ENCODE measurements at regions not wholly inside any gene's neighbourhood (a gene's known extent, or its start where the extent isn't known, plus 50 kb on each side); places are given as distances from the start of the nearest gene placed in this dataset.

DNA sequence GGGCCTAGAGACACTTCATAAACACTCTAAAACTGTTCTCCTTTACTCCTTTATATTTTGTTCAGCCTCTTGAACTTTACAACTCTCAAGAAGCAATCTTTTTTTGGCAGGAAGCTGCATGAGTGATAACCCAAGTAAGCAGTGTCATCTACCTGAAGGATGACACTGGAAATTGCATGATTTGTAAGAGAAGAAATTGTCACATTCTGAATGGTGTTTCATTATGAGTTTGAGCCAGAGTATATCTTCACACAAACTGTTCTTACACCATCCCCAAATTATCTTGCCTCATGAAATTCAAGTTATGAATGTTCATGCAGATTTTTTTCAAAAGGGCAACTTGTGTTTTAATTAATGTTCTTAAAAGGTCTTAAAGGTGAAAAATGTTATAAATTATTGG is 799.3 kb downstream of the TBC1D32 start:
- TF ChIP-seq JUN (IDR thresholded peaks at IDR 0.05; ENCODE audit: low read depth, low read length) (no peak), PHF8 (conservative IDR thresholded peaks at IDR 0.05; ENCODE audit: low read depth, low read length) (no peak), POU5F1 (IDR thresholded peaks at IDR 0.05; ENCODE audit: low read depth, low read length) (no peak), BRCA1 (IDR thresholded peaks at IDR 0.05; ENCODE audit: low read depth, low read length) (no peak), EGR1 (IDR thresholded peaks at IDR 0.05; ENCODE audit: borderline replicate concordance, low read depth, low read length) (no peak), TCF12 (IDR thresholded peaks at IDR 0.05; ENCODE audit: low read depth, low read length) (no peak), SP4 (IDR thresholded peaks at IDR 0.05; ENCODE audit: low read length) (no peak), TAF1 (IDR thresholded peaks at IDR 0.05; ENCODE audit: low read depth, low read length) (no peak)
- TF ChIP-seq, protein P1, sequence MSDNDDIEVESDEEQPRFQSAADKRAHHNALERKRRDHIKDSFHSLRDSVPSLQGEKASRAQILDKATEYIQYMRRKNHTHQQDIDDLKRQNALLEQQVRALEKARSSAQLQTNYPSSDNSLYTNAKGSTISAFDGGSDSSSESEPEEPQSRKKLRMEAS (IDR thresholded peaks at IDR 0.05) = no peak
- Histone ChIP-seq H3K36me3 (ENCODE audit: control insufficient read depth in 2 of 4, insufficient read depth in 4 of 4, low read length in 3 of 4) (no peaks in the 10 kb centered on the region), H3K79me2 (ENCODE audit: control insufficient read depth in 1 of 2, insufficient read depth in 2 of 2, low read length in 2 of 2) (no peaks in the 10 kb centered on the region), H3K9me3 (ENCODE audit: insufficient read depth in 2 of 2, low read depth in 1 of 2, low read length in 1 of 2) (no peaks in the 10 kb centered on the region), H3K4ac (replicated peaks; ENCODE audit: insufficient read length, low read depth, low read length) (no peak overlapping the region), H3K23me2 (ENCODE audit: low read depth, low read length) (no peaks in the 10 kb centered on the region), H2AFZ (ENCODE audit: low read length) (no peak overlapping the region; the same call in 1 of the 2 replicates), H3K23ac (ENCODE audit: insufficient read length) (no peak overlapping the region), H4K8ac (ENCODE audit: extremely low read depth, insufficient read depth, low read length) (no peak overlapping the region), H3K4me2 (ENCODE audit: insufficient read depth in 1 of 2, low read depth in 2 of 2, low read length in 2 of 2) (no peak overlapping the region), H3K14ac (ENCODE audit: insufficient read length) (no peak overlapping the region), H3K56ac (replicated peaks; ENCODE audit: insufficient read length, low read depth, low read length) (no peak overlapping the region), H3K27ac (ENCODE audit: low read depth, low read length) (no peak overlapping the region), H2BK15ac (ENCODE audit: low read length) (no peak overlapping the region), H3K9ac (replicated peaks in 1 of 4; ENCODE audit: extremely low read depth in 1 of 4, low read depth in 3 of 4, low read length in 3 of 4) (no peak overlapping the region), H2AK5ac (ENCODE audit: low read depth, low read length) (no peak overlapping the region), H2BK12ac (ENCODE audit: low read depth, low read length) (no peak overlapping the region), H3K18ac (ENCODE audit: extremely low read depth, low read length) (no peak overlapping the region), H4K20me1 (replicated peaks in 1 of 2; ENCODE audit: control insufficient read depth in 1 of 2, insufficient read depth in 2 of 2, low read length in 2 of 2) (no peaks in the 10 kb centered on the region), H2BK20ac (ENCODE audit: low read length) (no peak overlapping the region), H2BK120ac (replicated peaks; ENCODE audit: low read depth, low read length) (no peak overlapping the region), H4K91ac (replicated peaks; ENCODE audit: insufficient read length, low read length) (no peak overlapping the region), H4K5ac (ENCODE audit: insufficient read length, low read depth, low read length) (no peak overlapping the region), H3K4me3 (ENCODE audit: extremely low read depth in 1 of 4, insufficient read depth in 2 of 4, low read depth in 3 of 4, low read length in 4 of 4) (no peak overlapping the region), H3K27me3 (replicated peaks in 1 of 4; ENCODE audit: control insufficient read depth in 3 of 4, extremely low read depth in 1 of 4, insufficient read depth in 3 of 4, low read length in 3 of 4) (no peaks in the 10 kb centered on the region), H2BK5ac (ENCODE audit: low read depth, low read length) (no peak overlapping the region), H3K79me1 (ENCODE audit: low read depth, low read length) (no peaks in the 10 kb centered on the region), H3K4me1 (replicated peaks in 1 of 4; ENCODE audit: control insufficient read depth in 3 of 4, insufficient read depth in 4 of 4, low read length in 3 of 4) (no peaks in the 10 kb centered on the region)
- DNase-seq (ENCODE audit: low read depth in 1 of 2, low spot score in 2 of 2) = no peak
- ChIA-PET CTCF (ENCODE audit: partially characterized antibody) (no interaction called here), POLR2A (ENCODE audit: partially characterized antibody) (no interaction called here)
- no peak for FAIRE-seq
